Ramos (cell line): ENCODE measurements at regions not wholly inside any gene's neighbourhood (a gene's known extent, or its start where the extent isn't known, plus 50 kb on each side); places are given as distances from the start of the nearest gene placed in this dataset.

ENCODE experiments used
- in situ Hi-C: fragments of 300-500 bp; cut with MboI; formaldehyde crosslinking; loops from one replicate; pipeline ENCODE4 v1.14.3; 2022; ENCODE audit warnings: low sequenced_read_pairs; ENCODE audit not compliant: unreplicated experiment

GRCh38 chr1:4970532-4970931, 316.1 kb downstream of the AJAP1 start:
- in situ Hi-C loops: no loop called here

- in situ Hi-C loops: no loop called here
Measured at GRCh38 chr1:4969556-4970129, 315.2 kb downstream of the AJAP1 start.

GRCh38 chr1:4965346-4966075, 311.1 kb downstream of the AJAP1 start:
- in situ Hi-C loops: no loop called here

- in situ Hi-C loops: no loop called here
Measured at GRCh38 chr1:4964634-4965345, 310.4 kb downstream of the AJAP1 start.

GRCh38 chr1:4963251-4963650, 308.8 kb downstream of the AJAP1 start:
- in situ Hi-C loops: no loop called here

- in situ Hi-C loops: no loop called here
Measured at GRCh38 chr1:4962836-4963235, 308.4 kb downstream of the AJAP1 start.

GRCh38 chr1:4961935-4962645, 307.7 kb downstream of the AJAP1 start:
- in situ Hi-C loops: no loop called here

- in situ Hi-C loops: no loop called here
Measured at GRCh38 chr1:4960782-4961475, 306.5 kb downstream of the AJAP1 start.

- in situ Hi-C loops: no loop called here
Measured at GRCh38 chr1:4960336-4960735, 305.9 kb downstream of the AJAP1 start.

GRCh38 chr1:4959216-4959615, 304.8 kb downstream of the AJAP1 start:
- in situ Hi-C loops: no loop called here

- in situ Hi-C loops: no loop called here
Measured at GRCh38 chr1:4957027-4957426, 302.6 kb downstream of the AJAP1 start.

GRCh38 chr1:4954392-4954791, 300.0 kb downstream of the AJAP1 start:
- in situ Hi-C loops: no loop called here

- in situ Hi-C loops: no loop called here
Measured at GRCh38 chr1:4951601-4952000, 297.2 kb downstream of the AJAP1 start.

- in situ Hi-C loops: no loop called here
Measured at GRCh38 chr1:4946343-4946742, 291.9 kb downstream of the AJAP1 start.

GRCh38 chr1:4944911-4945310, 290.5 kb downstream of the AJAP1 start:
- in situ Hi-C loops: no loop called here

GRCh38 chr1:4944072-4944471, 289.7 kb downstream of the AJAP1 start:
- in situ Hi-C loops: no loop called here

- in situ Hi-C loops: no loop called here
Measured at GRCh38 chr1:4939266-4939665, 284.9 kb downstream of the AJAP1 start.

- in situ Hi-C loops: no loop called here
Measured at GRCh38 chr1:4937876-4938534, 283.6 kb downstream of the AJAP1 start.

GRCh38 chr1:4935807-4936206, 281.4 kb downstream of the AJAP1 start:
- in situ Hi-C loops: no loop called here

GRCh38 chr1:4933232-4933631, 278.8 kb downstream of the AJAP1 start:
- in situ Hi-C loops: no loop called here
